H1 (cell line): ENCODE measurements at regions not wholly inside any gene's neighbourhood (a gene's known extent, or its start where the extent isn't known, plus 50 kb on each side); places are given as distances from the start of the nearest gene placed in this dataset.

Experiments used
- CTCF ChIA-PET: fragments of 300-600 bp; sonication (Branson Sonifier 250); formaldehyde crosslinking; loops from one replicate; lab custom pipeline; 2021; ENCODE audit not compliant: partially characterized antibody; lab: Charles Lee
- POLR2A ChIA-PET: fragments of 300-600 bp; sonication (Branson Sonifier 250); formaldehyde crosslinking; loops from one replicate; lab custom pipeline; 2021; ENCODE audit warnings: inconsistent platforms; ENCODE audit not compliant: partially characterized antibody; lab: Charles Lee
- DNase-seq, 2 experiments: peaks; one replicate each; pipeline versions ENCODE4 v3.0.0 to v3.0.0-alpha.2; 2010 to 2022; ENCODE audit warnings: low spot score in 2 of 2, low read depth in 1 of 2, mixed read lengths in 1 of 2
- FAIRE-seq: peaks from 2 replicates; lab custom pipeline; 2011; peaks lifted over from hg19 to GRCh38; lab: Jason Lieb, UNC
- H2AFZ ChIP-seq: 2 replicates; pipeline ENCODE4 v1.8.1; 2012; ENCODE audit warnings: low read length, inconsistent platforms
- H2AK5ac ChIP-seq: 2 replicates; pipeline ENCODE4 v1.6.1; 2013; ENCODE audit warnings: low read depth, low read length
- H2BK120ac ChIP-seq: replicated peaks from 2 replicates; pipeline ENCODE3; 2013; ENCODE audit warnings: low read depth, low read length, inconsistent platforms
- H2BK12ac ChIP-seq: 2 replicates; pipeline ENCODE4 v1.6.1; 2013; ENCODE audit warnings: low read depth, low read length
- H2BK15ac ChIP-seq: 2 replicates; pipeline ENCODE4 v1.6.1; 2013; ENCODE audit warnings: low read length
- H2BK20ac ChIP-seq: 2 replicates; pipeline ENCODE4 v1.6.1; 2013; ENCODE audit warnings: low read length
- H2BK5ac ChIP-seq: 2 replicates; pipeline ENCODE4 v1.6.1; 2013; ENCODE audit warnings: low read depth, low read length
- H3K14ac ChIP-seq: 2 replicates; pipeline ENCODE4 v1.6.1; 2013; ENCODE audit warnings: inconsistent platforms; ENCODE audit not compliant: insufficient read length
- H3K18ac ChIP-seq: 2 replicates; pipeline ENCODE4 v1.6.1; 2013; ENCODE audit warnings: low read length; ENCODE audit errors: extremely low read depth
- H3K23ac ChIP-seq: 2 replicates; pipeline ENCODE4 v1.6.1; 2013; ENCODE audit warnings: inconsistent platforms; ENCODE audit not compliant: insufficient read length
- H3K23me2 ChIP-seq: 2 replicates; pipeline ENCODE4 v1.6.1; 2013; ENCODE audit warnings: low read depth, low read length
- H3K27ac ChIP-seq: 2 replicates; pipeline ENCODE4 v1.6.1; 2011; ENCODE audit warnings: low read depth, low read length, inconsistent platforms
- H3K27me3 ChIP-seq, 4 experiments: replicated peaks in 1 of 4; 1 replicate in 1 of 4; 2 replicates in 3 of 4; pipeline versions ENCODE4 v1.6.1 to v1.8.1; 2011 to 2013; ENCODE audit warnings: low read length in 3 of 4, mild to moderate bottlenecking in 3 of 4, inconsistent platforms in 2 of 4, mixed read lengths in 2 of 4, moderate library complexity in 1 of 4; ENCODE audit not compliant: control insufficient read depth in 3 of 4, insufficient read depth in 3 of 4; ENCODE audit errors: extremely low read depth in 1 of 4
- H3K36me3 ChIP-seq, 4 experiments: 2 replicates each; pipeline versions ENCODE4 v1.6.1 to v1.8.1; 2011 to 2013; ENCODE audit warnings: mild to moderate bottlenecking in 4 of 4, low read length in 3 of 4, moderate library complexity in 2 of 4, control low read depth in 1 of 4, inconsistent platforms in 1 of 4; ENCODE audit not compliant: insufficient read depth in 4 of 4, control insufficient read depth in 2 of 4
- H3K4ac ChIP-seq: replicated peaks from 2 replicates; pipeline ENCODE3; 2013; ENCODE audit warnings: low read length, low read depth, mixed read lengths, inconsistent platforms; ENCODE audit not compliant: insufficient read length
- H3K4me1 ChIP-seq, 4 experiments: replicated peaks in 1 of 4; 1 replicate in 1 of 4; 2 replicates in 3 of 4; pipeline versions ENCODE4 v1.6.1 to v1.8.1; 2011 to 2013; ENCODE audit warnings: low read length in 3 of 4, inconsistent platforms in 2 of 4, mixed read lengths in 1 of 4; ENCODE audit not compliant: insufficient read depth in 4 of 4, control insufficient read depth in 3 of 4
- H3K4me2 ChIP-seq, 2 experiments: 2 replicates each; pipeline versions ENCODE4 v1.6.1 to v1.8.1; 2011 to 2013; ENCODE audit warnings: low read depth in 2 of 2, low read length in 2 of 2, control low read depth in 1 of 2, inconsistent platforms in 1 of 2, mild to moderate bottlenecking in 1 of 2; ENCODE audit not compliant: insufficient read depth in 1 of 2
- H3K4me3 ChIP-seq, 4 experiments: fragments of 200-600, 300-600 bp in 1 of 4; sonication (generic), shearing (Covaris generic), sonication (Bioruptor Twin) in 1 of 4; 2 replicates each; pipeline versions ENCODE4 v1.5.1 to v1.8.1; 2011 to 2016; ENCODE audit warnings: low read length in 4 of 4, low read depth in 3 of 4, control low read depth in 2 of 4, inconsistent platforms in 2 of 4, mild to moderate bottlenecking in 2 of 4, mixed read lengths in 1 of 4, moderate library complexity in 1 of 4; ENCODE audit not compliant: insufficient read depth in 2 of 4; ENCODE audit errors: extremely low read depth in 1 of 4
- H3K56ac ChIP-seq: replicated peaks from 2 replicates; pipeline ENCODE3; 2013; ENCODE audit warnings: low read depth, mild to moderate bottlenecking, mixed read lengths, low read length, inconsistent platforms; ENCODE audit not compliant: insufficient read length
- H3K79me1 ChIP-seq: 2 replicates; pipeline ENCODE4 v1.6.1; 2013; ENCODE audit warnings: low read depth, low read length, control low read depth
- H3K79me2 ChIP-seq, 2 experiments: 2 replicates each; pipeline versions ENCODE4 v1.6.1 to v1.8.1; 2012 to 2013; ENCODE audit warnings: low read length in 2 of 2, mild to moderate bottlenecking in 2 of 2, inconsistent platforms in 1 of 2; ENCODE audit not compliant: insufficient read depth in 2 of 2, control insufficient read depth in 1 of 2
- H3K9ac ChIP-seq, 4 experiments: replicated peaks in 1 of 4; 1 replicate in 1 of 4; 2 replicates in 3 of 4; pipeline versions ENCODE4 v1.6.1 to v1.8.1; 2011 to 2013; ENCODE audit warnings: low read depth in 3 of 4, low read length in 3 of 4, control low read depth in 2 of 4, mild to moderate bottlenecking in 2 of 4, moderate library complexity in 2 of 4, inconsistent platforms in 1 of 4; ENCODE audit errors: extremely low read depth in 1 of 4
- H3K9me3 ChIP-seq, 2 experiments: 2 replicates each; pipeline versions ENCODE4 v1.6.1 to v1.8.1; 2012 to 2013; ENCODE audit warnings: mild to moderate bottlenecking in 2 of 2, moderate library complexity in 2 of 2, control low read depth in 1 of 2, inconsistent platforms in 1 of 2, low read depth in 1 of 2, low read length in 1 of 2, mixed read lengths in 1 of 2; ENCODE audit not compliant: insufficient read depth in 2 of 2
- H4K20me1 ChIP-seq, 2 experiments: replicated peaks in 1 of 2; 2 replicates each; pipeline versions ENCODE3 to v1.8.1; 2011 to 2013; ENCODE audit warnings: inconsistent platforms in 2 of 2, low read length in 2 of 2, mild to moderate bottlenecking in 1 of 2; ENCODE audit not compliant: insufficient read depth in 2 of 2, control insufficient read depth in 1 of 2
- H4K5ac ChIP-seq: 2 replicates; pipeline ENCODE4 v1.6.1; 2013; ENCODE audit warnings: low read length, low read depth, mixed read lengths, inconsistent platforms; ENCODE audit not compliant: insufficient read length
- H4K8ac ChIP-seq: 2 replicates; pipeline ENCODE4 v1.8.0; 2013; ENCODE audit warnings: mild to moderate bottlenecking, moderate library complexity, low read length, inconsistent platforms; ENCODE audit not compliant: insufficient read depth; ENCODE audit errors: extremely low read depth
- H4K91ac ChIP-seq: replicated peaks from 2 replicates; pipeline ENCODE3; 2013; ENCODE audit warnings: low read length, mixed read lengths, inconsistent platforms; ENCODE audit not compliant: insufficient read length
- ASH2L ChIP-seq: fragments of 200-600, 300-600 bp; sonication (generic); IDR thresholded peaks from one replicate; pipeline ENCODE4 v1.7.1; 2017; ENCODE audit warnings: low read length
- ATF2 ChIP-seq: IDR thresholded peaks from 2 replicates; pipeline ENCODE4 v1.6.1; 2012; ENCODE audit warnings: low read length, inconsistent platforms
- CBX5 ChIP-seq: fragments of 300-800, 300-1000 bp; sonication (generic); IDR thresholded peaks from 2 replicates; pipeline ENCODE4 v1.7.1; 2016; ENCODE audit warnings: antibody characterized with exemption, low read length, low read depth
- CHD1 ChIP-seq: IDR thresholded peaks from 2 replicates; pipeline ENCODE4 v1.6.1; 2012; ENCODE audit warnings: low read depth, low read length, improper control_type of control experiment
- CHD2 ChIP-seq: IDR thresholded peaks from 2 replicates; pipeline ENCODE4 v1.6.1; 2012; ENCODE audit warnings: low read length, improper control_type of control experiment
- HDAC2 ChIP-seq, 2 experiments: fragments of 300-600 bp in 1 of 2; sonication (generic) in 1 of 2; IDR thresholded peaks; 2 replicates each; pipeline ENCODE4 v1.6.1; 2011 to 2012; ENCODE audit warnings: low read depth in 2 of 2, low read length in 2 of 2, mild to moderate bottlenecking in 2 of 2, moderate library complexity in 2 of 2, borderline replicate concordance in 1 of 2, inconsistent platforms in 1 of 2
- JUN ChIP-seq: IDR thresholded peaks from 2 replicates; pipeline ENCODE4 v1.6.1; 2011; ENCODE audit warnings: low read depth, mild to moderate bottlenecking, improper control_type of control experiment, low read length
- KDM1A ChIP-seq: fragments of 200-600, 300-600 bp; sonication (generic); IDR thresholded peaks from 2 replicates; pipeline ENCODE4 v1.7.1; 2016; ENCODE audit warnings: mild to moderate bottlenecking, low read length, borderline replicate concordance
- MAX ChIP-seq: IDR thresholded peaks from 2 replicates; pipeline ENCODE4 v1.6.1; 2012; ENCODE audit warnings: inconsistent platforms
- SIN3A ChIP-seq, 2 experiments: IDR thresholded peaks in 1 of 2; conservative IDR thresholded peaks in 1 of 2; 2 replicates each; pipeline ENCODE4 v1.6.1; 2011 to 2012; ENCODE audit warnings: low read length in 2 of 2, improper control_type of control experiment in 1 of 2, low read depth in 1 of 2, mild to moderate bottlenecking in 1 of 2
- YY1 ChIP-seq: IDR thresholded peaks from 2 replicates; pipeline ENCODE4 v1.6.1; 2011; ENCODE audit warnings: low read depth, mild to moderate bottlenecking, low read length
- WGBS, 2 experiments: shearing (Covaris generic) in 1 of 2; methylation state at CpG; one replicate each; pipeline versions ENCODE4 v1.1.6 to v1.1.7; 2013 to 2015; ENCODE audit warnings: low lambda C conversion rate in 2 of 2, mixed read lengths in 2 of 2, inconsistent platforms in 1 of 2, low coverage in 1 of 2, missing lambda C conversion rate in 1 of 2; ENCODE audit not compliant: insufficient replicate concordance in 2 of 2, insufficient coverage in 1 of 2, insufficient read length in 1 of 2; ENCODE audit errors: extremely low coverage in 1 of 2, missing lambda C conversion rate in 1 of 2; 5-methylcytosine and 5-hydroxymethylcytosine counted together

GRCh38 chr10:29238523-29239135, 50.2 kb upstream of the LYZL1 start:
- ChIA-PET POLR2A (interaction anchor here (1.1 kb wide), 1 partner anchor 9 kb away, joined by 3 read pairs; no protein-coding TSS in a partner anchor), CTCF (interaction anchor here (1.0 to 7.3 kb wide), 20 partner anchors 9 to 470 kb away, joined by 3 to 94 read pairs (median 5); no protein-coding TSS in a partner anchor)
- WGBS, 2 experiments, result 89% methylated on average over 3 of the region's 3 CpGs; no CpG with 5 or more reads in 1 of the 2 experiments
- Histone ChIP-seq H2AFZ (no peak overlapping the region), H3K9me3 (no peaks in the 10 kb centered on the region), H3K14ac (no peak overlapping the region), H2BK20ac (no peak overlapping the region), H2AK5ac (no peak overlapping the region), H4K5ac (no peak overlapping the region), H3K27me3 (no peaks in the 10 kb centered on the region), H3K56ac (no peak overlapping the region), H3K4me2 (no peak overlapping the region), H2BK15ac (no peak overlapping the region), H3K4me1 (no peaks in the 10 kb centered on the region), H3K4me3 (no peak overlapping the region), H3K36me3 (no peaks in the 10 kb centered on the region), H4K8ac (no peak overlapping the region), H3K79me2 (no peaks in the 10 kb centered on the region), H3K9ac (no peak overlapping the region), H2BK12ac (no peak overlapping the region), H4K20me1 (no peaks in the 10 kb centered on the region), H3K4ac (no peak overlapping the region), H4K91ac (no peak overlapping the region), H3K79me1 (no peaks in the 10 kb centered on the region), H3K18ac (no peak overlapping the region), H2BK5ac (no peak overlapping the region), H2BK120ac (no peak overlapping the region), H3K23me2 (no peaks in the 10 kb centered on the region), H3K27ac (no peak overlapping the region), H3K23ac (no peak overlapping the region)
- FAIRE-seq (no peak), DNase-seq (no peak)
- TF ChIP-seq HDAC2 (IDR thresholded peaks at IDR 0.05; ENCODE audit: borderline replicate concordance in 1 of 2, low read depth in 2 of 2, low read length in 2 of 2) (no peak), ATF2 (no peak), SIN3A (conservative IDR thresholded peaks at IDR 0.05 in 1 of 2, IDR thresholded peaks at IDR 0.05 in 1 of 2; ENCODE audit: low read depth in 1 of 2, low read length in 2 of 2) (no peak), YY1 (no peak), ASH2L (no peak), MAX (no peak), CHD1 (no peak), CBX5 (no peak), KDM1A (no peak), JUN (no peak), CHD2 (no peak)
